BLaER1 (cell line): ENCODE measurements at regions not wholly inside any gene's neighbourhood (a gene's known extent, or its start where the extent isn't known, plus 50 kb on each side); places are given as distances from the start of the nearest gene placed in this dataset.
"Not testable (repeated sequence)": the region's sequence is repeated elsewhere in the genome, so short reads cannot be mapped to it uniquely, and the experiment has no call there.

Experiments used
- H3K27ac ChIP-seq: shearing (Covaris generic); formaldehyde crosslinking; 2 replicates; pipeline ENCODE4 v1.8.1; 2022
- H3K27me3 ChIP-seq: shearing (Covaris generic); formaldehyde crosslinking; 2 replicates; pipeline ENCODE4 v1.8.1; 2022
- H3K36me3 ChIP-seq: shearing (Covaris generic); formaldehyde crosslinking; 2 replicates; pipeline ENCODE4 v1.8.1; 2022
- H3K4me1 ChIP-seq: shearing (Covaris generic); formaldehyde crosslinking; 2 replicates; pipeline ENCODE4 v1.8.1; 2022
- H3K4me2 ChIP-seq: shearing (Covaris generic); formaldehyde crosslinking; 2 replicates; pipeline ENCODE4 v1.8.1; 2022
- H3K4me3 ChIP-seq: shearing (Covaris generic); formaldehyde crosslinking; 2 replicates; pipeline ENCODE4 v1.8.1; 2022
- H3K9ac ChIP-seq: shearing (Covaris generic); formaldehyde crosslinking; 2 replicates; pipeline ENCODE4 v1.8.1; 2022
- H3K9me3 ChIP-seq: shearing (Covaris generic); formaldehyde crosslinking; 2 replicates; pipeline ENCODE4 v1.8.1; 2022
- H4K20me1 ChIP-seq: shearing (Covaris generic); formaldehyde crosslinking; 2 replicates; pipeline ENCODE4 v1.8.1; 2022
- Cebpa-rat ChIP-seq: shearing (Covaris generic); IDR thresholded peaks from 2 replicates; pipeline ENCODE4 v1.8.1; 2022

- Histone ChIP-seq H3K9me3 (peaks cover 26% of the 10 kb centered on the region), H3K4me3 (no peak overlapping the region)
These were observed 178.8 kb downstream of the POTEB3 start for GRCh38 chr15:21261396-21261964.

GRCh38 chr15:21260966-21261395 is 179.3 kb downstream of the POTEB3 start:
- Histone ChIP-seq H4K20me1 (no peaks in the 10 kb centered on the region), H3K9me3 (peaks cover 26% of the 10 kb centered on the region), H3K27ac (no peak overlapping the region), H3K36me3 (no peaks in the 10 kb centered on the region), H3K4me2 (no peak overlapping the region), H3K4me3 (no peak overlapping the region), H3K9ac (no peak overlapping the region), H3K27me3 (no peaks in the 10 kb centered on the region), H3K4me1 (no peaks in the 10 kb centered on the region)
- TF ChIP-seq Cebpa-rat: no peak

More at GRCh38 chr15:21261396-21261964, 178.8 kb downstream of the POTEB3 start:
- Histone ChIP-seq H3K4me1 (no peaks in the 10 kb centered on the region), H3K27me3 (no peaks in the 10 kb centered on the region), H3K27ac (no peak overlapping the region), H4K20me1 (no peaks in the 10 kb centered on the region), H3K4me2 (no peak overlapping the region), H3K9ac (no peak overlapping the region), H3K36me3 (no peaks in the 10 kb centered on the region)
- no peak for TF ChIP-seq Cebpa-rat

GRCh38 chr15:21258635-21259034 is 181.7 kb downstream of the POTEB3 start:
- not testable (repeated sequence) for H3K27ac ChIP-seq, H3K27me3 ChIP-seq, H3K9ac ChIP-seq, H3K4me1 ChIP-seq, H3K4me3 ChIP-seq, H3K4me2 ChIP-seq, H4K20me1 ChIP-seq, H3K36me3 ChIP-seq
- peaks cover 26% of the 10 kb centered on the region for H3K9me3 ChIP-seq

GRCh38 chr15:21249508-21250019 is 190.7 kb downstream of the POTEB3 start:
- not testable (repeated sequence) for H3K27me3 ChIP-seq, H4K20me1 ChIP-seq, H3K4me2 ChIP-seq, H3K27ac ChIP-seq, H3K4me3 ChIP-seq, H3K36me3 ChIP-seq, H3K4me1 ChIP-seq, H3K9me3 ChIP-seq, H3K9ac ChIP-seq
